GM21367 (cell line): ENCODE measurements at regions not wholly inside any gene's neighbourhood (a gene's known extent, or its start where the extent isn't known, plus 50 kb on each side); places are given as distances from the start of the nearest gene placed in this dataset.
A peak's percentile ranks its signal among the peaks of the same experiment; 100 is the strongest.
"Not testable (repeated sequence)": the region's sequence is repeated elsewhere in the genome, so short reads cannot be mapped to it uniquely, and the experiment has no call there.

Source experiments
- ATAC-seq: cut with Tn5 transposase; IDR thresholded peaks from one replicate; pipeline ENCODE4 v1.9.1; 2021; ENCODE audit not compliant: unreplicated experiment

GRCh38 chr2:75834588-75834987, 123.9 kb upstream of the GCFC2 start:
- not testable (repeated sequence) for ATAC-seq

- ATAC-seq = no peak
Measured at GRCh38 chr2:75833386-75833785, 122.7 kb upstream of the GCFC2 start.

- ATAC-seq = no peak
Measured at GRCh38 chr2:75828826-75829225, 118.1 kb upstream of the GCFC2 start.

- not testable (repeated sequence) for ATAC-seq
Measured at GRCh38 chr2:75823515-75823914, 112.8 kb upstream of the GCFC2 start.

- no peak for ATAC-seq
Measured at GRCh38 chr2:75822336-75822735, 111.6 kb upstream of the GCFC2 start.

GRCh38 chr2:75820693-75821092, 110.0 kb upstream of the GCFC2 start:
- no peak for ATAC-seq

- no peak for ATAC-seq
Measured at GRCh38 chr2:75810611-75811330, 100.1 kb upstream of the GCFC2 start.

- no peak for ATAC-seq
Measured at GRCh38 chr2:75808793-75809535, 98.2 kb upstream of the GCFC2 start.

- no peak for ATAC-seq
Measured at GRCh38 chr2:75807992-75808391, 97.3 kb upstream of the GCFC2 start.

GRCh38 chr2:75801234-75801982, 90.7 kb upstream of the GCFC2 start:
- peak; percentile 30 for ATAC-seq

GRCh38 chr2:75800456-75800855, 89.7 kb upstream of the GCFC2 start:
- ATAC-seq = peak; percentile 55

GRCh38 chr2:75799859-75800258, 89.1 kb upstream of the GCFC2 start:
- peak; percentile 34 for ATAC-seq

GRCh38 chr2:75798569-75798968, 87.9 kb upstream of the GCFC2 start:
- ATAC-seq = no peak

- no peak for ATAC-seq
Measured at GRCh38 chr2:75792996-75793395, 82.3 kb upstream of the GCFC2 start.

GRCh38 chr2:75792146-75792545, 81.4 kb upstream of the GCFC2 start:
- ATAC-seq = no peak

GRCh38 chr2:75790814-75791467, 80.2 kb upstream of the GCFC2 start:
- ATAC-seq = no peak

GRCh38 chr2:75790121-75790813, 79.6 kb upstream of the GCFC2 start:
- no peak for ATAC-seq

GRCh38 chr2:75788902-75789301, 78.2 kb upstream of the GCFC2 start:
- no peak for ATAC-seq

GRCh38 chr2:75788154-75788553, 77.4 kb upstream of the GCFC2 start:
- ATAC-seq = no peak

GRCh38 chr2:75787532-75788132, 76.9 kb upstream of the GCFC2 start:
- ATAC-seq = no peak
